ENCODE measurements at regions not wholly inside any gene's neighbourhood (a gene's known extent, or its start where the extent isn't known, plus 50 kb on each side); places are given as distances from the start of the nearest gene placed in this dataset.

GRCh38 chr5:57817001-57817453 is 334.4 kb upstream of the ACTBL2 start:
- no peak for TF ChIP-seq EZH2 (IDR thresholded peaks at IDR 0.05)
- TF ChIP-seq FOXP2 (optimal IDR thresholded peaks at IDR 0.05; ENCODE audit: control extremely low read depth, extremely low read length, insufficient read depth) = no peak
- TF ChIP-seq POLR2AphosphoS5 (IDR thresholded peaks at IDR 0.05; ENCODE audit: borderline replicate concordance, low read depth, low read length) = no peak

Data from SK-N-MC (cell line).